DOHH2 (cell line): ENCODE measurements at regions not wholly inside any gene's neighbourhood (a gene's known extent, or its start where the extent isn't known, plus 50 kb on each side); places are given as distances from the start of the nearest gene placed in this dataset.

Experiments used
- CTCF ChIP-seq: fragments of 200-600 bp; sonication (generic); IDR thresholded peaks from one replicate; pipeline ENCODE4 v1.5.1; 2014; ENCODE audit warnings: antibody characterized with exemption, mild to moderate bottlenecking, low read depth, low read length; ENCODE audit not compliant: poor library complexity, severe bottlenecking
- EZH2phosphoT487 ChIP-seq: fragments of 200-600 bp; sonication (generic); IDR thresholded peaks from 2 replicates; pipeline ENCODE4 v1.6.1; 2017; ENCODE audit warnings: borderline replicate concordance, mild to moderate bottlenecking, antibody characterized with exemption, low read length, moderate library complexity, mixed read lengths

- TF ChIP-seq CTCF (no peak), EZH2phosphoT487 (no peak)
Observed at GRCh38 chrX:106467422-106467821, 144.4 kb upstream of the RADX start.
